ENCODE measurements at regions not wholly inside any gene's neighbourhood (a gene's known extent, or its start where the extent isn't known, plus 50 kb on each side); places are given as distances from the start of the nearest gene placed in this dataset.

DNA sequence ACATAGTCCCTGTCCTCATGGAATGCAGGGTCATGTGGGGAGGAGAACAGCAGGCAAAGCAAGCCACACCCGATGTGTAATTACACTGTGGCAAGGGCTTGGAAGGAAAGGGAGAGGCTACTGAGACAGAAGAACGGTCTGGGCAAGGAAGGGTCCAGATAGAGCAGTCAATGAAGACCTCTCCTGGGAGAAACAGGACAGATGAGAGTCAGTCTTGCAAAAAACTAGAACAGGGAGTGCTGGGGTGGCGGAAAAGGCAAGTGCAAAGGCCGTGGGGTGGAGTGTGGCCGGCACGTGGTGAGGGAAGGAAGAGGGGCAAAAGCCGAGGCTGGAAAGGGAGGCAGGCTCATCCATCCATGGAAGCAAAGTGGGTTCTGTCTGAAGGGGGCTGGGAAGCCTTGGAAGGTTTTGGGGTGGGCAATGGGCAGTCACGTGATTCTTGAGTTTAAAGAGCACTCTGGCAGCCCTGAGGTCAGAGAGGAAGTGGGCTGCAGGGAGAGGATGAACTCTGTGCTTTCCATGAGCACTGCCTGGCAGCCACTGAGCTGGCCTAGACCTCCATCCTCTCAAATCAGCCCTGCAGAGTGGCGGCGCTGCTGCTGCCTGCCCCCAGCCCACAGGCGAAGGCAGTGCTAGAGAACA, 182.2 kb downstream of the INHBB start:
- H3K4me1 ChIP-seq (ENCODE audit: control insufficient read depth, low read depth, low read length) = no peaks in the 10 kb centered on the region
- H3K4me3 ChIP-seq (ENCODE audit: low read length) = no peak overlapping the region
- H3K27me3 ChIP-seq (ENCODE audit: control insufficient read depth, insufficient read depth, low read length) = peaks cover 6% of the 10 kb centered on the region

DNA sequence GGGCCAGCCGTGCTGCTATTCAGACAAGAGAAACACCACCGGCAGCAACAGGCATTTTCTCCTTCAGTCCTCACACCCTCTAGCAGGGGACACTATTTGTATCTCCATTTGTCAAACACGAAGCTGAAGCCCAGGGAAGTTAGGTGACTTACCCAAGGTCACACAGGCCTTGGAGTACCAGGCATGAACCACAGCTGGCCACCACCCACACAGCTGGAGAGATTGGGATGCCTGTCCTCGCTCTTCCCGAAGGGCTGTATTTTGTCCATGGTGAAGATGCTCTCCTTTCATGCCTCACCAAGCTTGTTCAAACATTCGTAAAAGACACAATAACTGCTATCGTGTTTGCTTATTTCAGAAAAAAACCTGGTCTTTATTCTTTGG, 182.7 kb downstream of the INHBB start:
- peaks cover 6% of the 10 kb centered on the region for H3K27me3 ChIP-seq (ENCODE audit: control insufficient read depth, insufficient read depth, low read length)
- no peak overlapping the region for H3K9ac ChIP-seq (ENCODE audit: low read length)
- H3K9me3 ChIP-seq (ENCODE audit: control insufficient read depth, low read depth, low read length) = peaks cover 3% of the 10 kb centered on the region
- no peak overlapping the region for H3K27ac ChIP-seq (ENCODE audit: low read length)
- H3K4me3 ChIP-seq (ENCODE audit: low read length) = no peak overlapping the region
- H3K4me1 ChIP-seq (ENCODE audit: control insufficient read depth, low read depth, low read length) = no peaks in the 10 kb centered on the region
- H3K36me3 ChIP-seq (ENCODE audit: control insufficient read depth, low read depth, low read length) = no peaks in the 10 kb centered on the region

More for the DNA sequence above, 182.2 kb downstream of the INHBB start:
- Histone ChIP-seq H3K36me3 (ENCODE audit: control insufficient read depth, low read depth, low read length) (no peaks in the 10 kb centered on the region), H3K27ac (ENCODE audit: low read length) (no peak overlapping the region), H3K9ac (ENCODE audit: low read length) (no peak overlapping the region), H3K9me3 (ENCODE audit: control insufficient read depth, low read depth, low read length) (peaks cover 3% of the 10 kb centered on the region)

- H3K4me1 ChIP-seq (ENCODE audit: control insufficient read depth, low read depth, low read length) = no peaks in the 10 kb centered on the region
- no peaks in the 10 kb centered on the region for H3K36me3 ChIP-seq (ENCODE audit: control insufficient read depth, low read depth, low read length)
- H3K9me3 ChIP-seq (ENCODE audit: control insufficient read depth, low read depth, low read length) = peaks cover 3% of the 10 kb centered on the region
- H3K4me3 ChIP-seq (ENCODE audit: low read length) = no peak overlapping the region
- H3K9ac ChIP-seq (ENCODE audit: low read length) = no peak overlapping the region
- H3K27ac ChIP-seq (ENCODE audit: low read length) = no peak overlapping the region
- no peaks in the 10 kb centered on the region for H3K27me3 ChIP-seq (ENCODE audit: control insufficient read depth, insufficient read depth, low read length)
These were observed 184.8 kb downstream of the INHBB start for GRCh38 chr2:120530781-120531180.

DNA sequence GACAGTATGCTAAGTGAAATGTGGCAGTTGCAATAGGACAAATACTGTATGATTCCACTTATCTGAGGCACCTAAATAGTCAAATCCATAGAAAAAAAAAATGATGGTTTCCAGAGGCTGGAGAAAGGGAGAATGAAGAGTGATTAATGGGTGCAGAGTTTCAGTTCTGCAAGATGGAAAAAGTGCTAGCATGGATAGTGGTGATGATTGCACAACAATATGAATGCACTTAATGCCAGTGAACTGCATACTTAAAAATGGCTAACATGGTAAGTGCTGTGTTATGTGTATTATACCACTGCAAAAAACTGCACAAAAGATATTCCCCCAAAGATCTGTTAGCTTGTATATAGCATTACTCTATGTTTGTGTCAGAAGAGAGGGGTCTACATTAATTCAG, 185.4 kb downstream of the INHBB start:
- H3K9ac ChIP-seq (ENCODE audit: low read length) = no peak overlapping the region
- no peaks in the 10 kb centered on the region for H3K36me3 ChIP-seq (ENCODE audit: control insufficient read depth, low read depth, low read length)
- H3K27ac ChIP-seq (ENCODE audit: low read length) = no peak overlapping the region
- H3K4me3 ChIP-seq (ENCODE audit: low read length) = no peak overlapping the region
- H3K4me1 ChIP-seq (ENCODE audit: control insufficient read depth, low read depth, low read length) = no peaks in the 10 kb centered on the region
- H3K9me3 ChIP-seq (ENCODE audit: control insufficient read depth, low read depth, low read length) = peaks cover 3% of the 10 kb centered on the region
- H3K27me3 ChIP-seq (ENCODE audit: control insufficient read depth, insufficient read depth, low read length) = no peaks in the 10 kb centered on the region

GRCh38 chr2:120531863-120532600, 186.1 kb downstream of the INHBB start:
- no peak overlapping the region for H3K27ac ChIP-seq (ENCODE audit: low read length)

GRCh38 chr2:120533625-120534024, 187.7 kb downstream of the INHBB start:
- H3K27ac ChIP-seq (ENCODE audit: low read length) = no peak overlapping the region
- no peak overlapping the region for H3K4me3 ChIP-seq (ENCODE audit: low read length)
- no peaks in the 10 kb centered on the region for H3K4me1 ChIP-seq (ENCODE audit: control insufficient read depth, low read depth, low read length)

More at GRCh38 chr2:120531863-120532600, 186.1 kb downstream of the INHBB start:
- Histone ChIP-seq H3K36me3 (ENCODE audit: control insufficient read depth, low read depth, low read length) (no peaks in the 10 kb centered on the region), H3K27me3 (ENCODE audit: control insufficient read depth, insufficient read depth, low read length) (no peaks in the 10 kb centered on the region), H3K9me3 (ENCODE audit: control insufficient read depth, low read depth, low read length) (peaks cover 3% of the 10 kb centered on the region), H3K4me3 (ENCODE audit: low read length) (no peak overlapping the region), H3K4me1 (ENCODE audit: control insufficient read depth, low read depth, low read length) (no peaks in the 10 kb centered on the region), H3K9ac (ENCODE audit: low read length) (no peak overlapping the region)

GRCh38 chr2:120534457-120534856, 188.5 kb downstream of the INHBB start:
- Histone ChIP-seq H3K27ac (ENCODE audit: low read length) (no peak overlapping the region), H3K4me1 (ENCODE audit: control insufficient read depth, low read depth, low read length) (no peaks in the 10 kb centered on the region), H3K9me3 (ENCODE audit: control insufficient read depth, low read depth, low read length) (peaks cover 3% of the 10 kb centered on the region), H3K9ac (ENCODE audit: low read length) (no peak overlapping the region), H3K27me3 (ENCODE audit: control insufficient read depth, insufficient read depth, low read length) (peaks cover 4% of the 10 kb centered on the region), H3K4me3 (ENCODE audit: low read length) (no peak overlapping the region), H3K36me3 (ENCODE audit: control insufficient read depth, low read depth, low read length) (no peaks in the 10 kb centered on the region)

More at GRCh38 chr2:120533625-120534024, 187.7 kb downstream of the INHBB start:
- H3K36me3 ChIP-seq (ENCODE audit: control insufficient read depth, low read depth, low read length) = no peaks in the 10 kb centered on the region
- peaks cover 3% of the 10 kb centered on the region for H3K27me3 ChIP-seq (ENCODE audit: control insufficient read depth, insufficient read depth, low read length)
- peaks cover 3% of the 10 kb centered on the region for H3K9me3 ChIP-seq (ENCODE audit: control insufficient read depth, low read depth, low read length)
- no peak overlapping the region for H3K9ac ChIP-seq (ENCODE audit: low read length)

- Histone ChIP-seq H3K27ac (ENCODE audit: low read length) (no peak overlapping the region), H3K4me3 (ENCODE audit: low read length) (no peak overlapping the region), H3K9ac (ENCODE audit: low read length) (no peak overlapping the region), H3K4me1 (ENCODE audit: control insufficient read depth, low read depth, low read length) (no peaks in the 10 kb centered on the region), H3K27me3 (ENCODE audit: control insufficient read depth, insufficient read depth, low read length) (peaks cover 4% of the 10 kb centered on the region), H3K36me3 (ENCODE audit: control insufficient read depth, low read depth, low read length) (no peaks in the 10 kb centered on the region), H3K9me3 (ENCODE audit: control insufficient read depth, low read depth, low read length) (peaks cover 3% of the 10 kb centered on the region)
These were observed 189.1 kb downstream of the INHBB start for GRCh38 chr2:120535081-120535480.

GRCh38 chr2:120536141-120536540, 190.2 kb downstream of the INHBB start:
- Histone ChIP-seq H3K9me3 (ENCODE audit: control insufficient read depth, low read depth, low read length) (no peaks in the 10 kb centered on the region), H3K27me3 (ENCODE audit: control insufficient read depth, insufficient read depth, low read length) (peaks cover 4% of the 10 kb centered on the region), H3K4me1 (ENCODE audit: control insufficient read depth, low read depth, low read length) (no peaks in the 10 kb centered on the region), H3K4me3 (ENCODE audit: low read length) (no peak overlapping the region), H3K9ac (ENCODE audit: low read length) (no peak overlapping the region), H3K36me3 (ENCODE audit: control insufficient read depth, low read depth, low read length) (no peaks in the 10 kb centered on the region), H3K27ac (ENCODE audit: low read length) (no peak overlapping the region)

GRCh38 chr2:120538691-120539423, 192.9 kb downstream of the INHBB start:
- Histone ChIP-seq H3K27me3 (ENCODE audit: control insufficient read depth, insufficient read depth, low read length) (peaks cover 4% of the 10 kb centered on the region), H3K9ac (ENCODE audit: low read length) (no peak overlapping the region), H3K4me1 (ENCODE audit: control insufficient read depth, low read depth, low read length) (no peaks in the 10 kb centered on the region), H3K4me3 (ENCODE audit: low read length) (no peak overlapping the region), H3K27ac (ENCODE audit: low read length) (no peak overlapping the region), H3K36me3 (ENCODE audit: control insufficient read depth, low read depth, low read length) (no peaks in the 10 kb centered on the region), H3K9me3 (ENCODE audit: control insufficient read depth, low read depth, low read length) (no peaks in the 10 kb centered on the region)

- no peaks in the 10 kb centered on the region for H3K36me3 ChIP-seq (ENCODE audit: control insufficient read depth, low read depth, low read length)
- H3K4me1 ChIP-seq (ENCODE audit: control insufficient read depth, low read depth, low read length) = no peaks in the 10 kb centered on the region
- H3K4me3 ChIP-seq (ENCODE audit: low read length) = no peak overlapping the region
- no peak overlapping the region for H3K9ac ChIP-seq (ENCODE audit: low read length)
- H3K27ac ChIP-seq (ENCODE audit: low read length) = no peak overlapping the region
- H3K9me3 ChIP-seq (ENCODE audit: control insufficient read depth, low read depth, low read length) = no peaks in the 10 kb centered on the region
- H3K27me3 ChIP-seq (ENCODE audit: control insufficient read depth, insufficient read depth, low read length) = peaks cover 4% of the 10 kb centered on the region
These were observed 193.5 kb downstream of the INHBB start for GRCh38 chr2:120539424-120539936.
